H1 (cell line): ENCODE measurements at regions not wholly inside any gene's neighbourhood (a gene's known extent, or its start where the extent isn't known, plus 50 kb on each side); places are given as distances from the start of the nearest gene placed in this dataset.

ENCODE experiments used
- CTCF ChIA-PET: fragments of 300-600 bp; sonication (Branson Sonifier 250); formaldehyde crosslinking; loops from one replicate; lab custom pipeline; 2021; ENCODE audit not compliant: partially characterized antibody; lab: Charles Lee
- POLR2A ChIA-PET: fragments of 300-600 bp; sonication (Branson Sonifier 250); formaldehyde crosslinking; loops from one replicate; lab custom pipeline; 2021; ENCODE audit warnings: inconsistent platforms; ENCODE audit not compliant: partially characterized antibody; lab: Charles Lee
- DNase-seq, 2 experiments: peaks; one replicate each; pipeline versions ENCODE4 v3.0.0 to v3.0.0-alpha.2; 2010 to 2022; ENCODE audit warnings: low spot score in 2 of 2, low read depth in 1 of 2, mixed read lengths in 1 of 2
- FAIRE-seq: peaks from 2 replicates; lab custom pipeline; 2011; peaks lifted over from hg19 to GRCh38; lab: Jason Lieb, UNC
- H2AFZ ChIP-seq: 2 replicates; pipeline ENCODE4 v1.8.1; 2012; ENCODE audit warnings: low read length, inconsistent platforms
- H2AK5ac ChIP-seq: 2 replicates; pipeline ENCODE4 v1.6.1; 2013; ENCODE audit warnings: low read depth, low read length
- H2BK120ac ChIP-seq: replicated peaks from 2 replicates; pipeline ENCODE3; 2013; ENCODE audit warnings: low read depth, low read length, inconsistent platforms
- H2BK12ac ChIP-seq: 2 replicates; pipeline ENCODE4 v1.6.1; 2013; ENCODE audit warnings: low read depth, low read length
- H2BK15ac ChIP-seq: 2 replicates; pipeline ENCODE4 v1.6.1; 2013; ENCODE audit warnings: low read length
- H2BK20ac ChIP-seq: 2 replicates; pipeline ENCODE4 v1.6.1; 2013; ENCODE audit warnings: low read length
- H2BK5ac ChIP-seq: 2 replicates; pipeline ENCODE4 v1.6.1; 2013; ENCODE audit warnings: low read depth, low read length
- H3K14ac ChIP-seq: 2 replicates; pipeline ENCODE4 v1.6.1; 2013; ENCODE audit warnings: inconsistent platforms; ENCODE audit not compliant: insufficient read length
- H3K18ac ChIP-seq: 2 replicates; pipeline ENCODE4 v1.6.1; 2013; ENCODE audit warnings: low read length; ENCODE audit errors: extremely low read depth
- H3K23ac ChIP-seq: 2 replicates; pipeline ENCODE4 v1.6.1; 2013; ENCODE audit warnings: inconsistent platforms; ENCODE audit not compliant: insufficient read length
- H3K23me2 ChIP-seq: 2 replicates; pipeline ENCODE4 v1.6.1; 2013; ENCODE audit warnings: low read depth, low read length
- H3K27ac ChIP-seq: 2 replicates; pipeline ENCODE4 v1.6.1; 2011; ENCODE audit warnings: low read depth, low read length, inconsistent platforms
- H3K27me3 ChIP-seq, 4 experiments: replicated peaks in 1 of 4; 1 replicate in 1 of 4; 2 replicates in 3 of 4; pipeline versions ENCODE4 v1.6.1 to v1.8.1; 2011 to 2013; ENCODE audit warnings: low read length in 3 of 4, mild to moderate bottlenecking in 3 of 4, inconsistent platforms in 2 of 4, mixed read lengths in 2 of 4, moderate library complexity in 1 of 4; ENCODE audit not compliant: control insufficient read depth in 3 of 4, insufficient read depth in 3 of 4; ENCODE audit errors: extremely low read depth in 1 of 4
- H3K36me3 ChIP-seq, 4 experiments: 2 replicates each; pipeline versions ENCODE4 v1.6.1 to v1.8.1; 2011 to 2013; ENCODE audit warnings: mild to moderate bottlenecking in 4 of 4, low read length in 3 of 4, moderate library complexity in 2 of 4, control low read depth in 1 of 4, inconsistent platforms in 1 of 4; ENCODE audit not compliant: insufficient read depth in 4 of 4, control insufficient read depth in 2 of 4
- H3K4ac ChIP-seq: replicated peaks from 2 replicates; pipeline ENCODE3; 2013; ENCODE audit warnings: low read length, low read depth, mixed read lengths, inconsistent platforms; ENCODE audit not compliant: insufficient read length
- H3K4me1 ChIP-seq, 4 experiments: replicated peaks in 1 of 4; 1 replicate in 1 of 4; 2 replicates in 3 of 4; pipeline versions ENCODE4 v1.6.1 to v1.8.1; 2011 to 2013; ENCODE audit warnings: low read length in 3 of 4, inconsistent platforms in 2 of 4, mixed read lengths in 1 of 4; ENCODE audit not compliant: insufficient read depth in 4 of 4, control insufficient read depth in 3 of 4
- H3K4me2 ChIP-seq, 2 experiments: 2 replicates each; pipeline versions ENCODE4 v1.6.1 to v1.8.1; 2011 to 2013; ENCODE audit warnings: low read depth in 2 of 2, low read length in 2 of 2, control low read depth in 1 of 2, inconsistent platforms in 1 of 2, mild to moderate bottlenecking in 1 of 2; ENCODE audit not compliant: insufficient read depth in 1 of 2
- H3K4me3 ChIP-seq, 4 experiments: fragments of 200-600, 300-600 bp in 1 of 4; sonication (generic), shearing (Covaris generic), sonication (Bioruptor Twin) in 1 of 4; 2 replicates each; pipeline versions ENCODE4 v1.5.1 to v1.8.1; 2011 to 2016; ENCODE audit warnings: low read length in 4 of 4, low read depth in 3 of 4, control low read depth in 2 of 4, inconsistent platforms in 2 of 4, mild to moderate bottlenecking in 2 of 4, mixed read lengths in 1 of 4, moderate library complexity in 1 of 4; ENCODE audit not compliant: insufficient read depth in 2 of 4; ENCODE audit errors: extremely low read depth in 1 of 4
- H3K56ac ChIP-seq: replicated peaks from 2 replicates; pipeline ENCODE3; 2013; ENCODE audit warnings: low read depth, mild to moderate bottlenecking, mixed read lengths, low read length, inconsistent platforms; ENCODE audit not compliant: insufficient read length
- H3K79me1 ChIP-seq: 2 replicates; pipeline ENCODE4 v1.6.1; 2013; ENCODE audit warnings: low read depth, low read length, control low read depth
- H3K79me2 ChIP-seq, 2 experiments: 2 replicates each; pipeline versions ENCODE4 v1.6.1 to v1.8.1; 2012 to 2013; ENCODE audit warnings: low read length in 2 of 2, mild to moderate bottlenecking in 2 of 2, inconsistent platforms in 1 of 2; ENCODE audit not compliant: insufficient read depth in 2 of 2, control insufficient read depth in 1 of 2
- H3K9ac ChIP-seq, 4 experiments: replicated peaks in 1 of 4; 1 replicate in 1 of 4; 2 replicates in 3 of 4; pipeline versions ENCODE4 v1.6.1 to v1.8.1; 2011 to 2013; ENCODE audit warnings: low read depth in 3 of 4, low read length in 3 of 4, control low read depth in 2 of 4, mild to moderate bottlenecking in 2 of 4, moderate library complexity in 2 of 4, inconsistent platforms in 1 of 4; ENCODE audit errors: extremely low read depth in 1 of 4
- H3K9me3 ChIP-seq, 2 experiments: 2 replicates each; pipeline versions ENCODE4 v1.6.1 to v1.8.1; 2012 to 2013; ENCODE audit warnings: mild to moderate bottlenecking in 2 of 2, moderate library complexity in 2 of 2, control low read depth in 1 of 2, inconsistent platforms in 1 of 2, low read depth in 1 of 2, low read length in 1 of 2, mixed read lengths in 1 of 2; ENCODE audit not compliant: insufficient read depth in 2 of 2
- H4K20me1 ChIP-seq, 2 experiments: replicated peaks in 1 of 2; 2 replicates each; pipeline versions ENCODE3 to v1.8.1; 2011 to 2013; ENCODE audit warnings: inconsistent platforms in 2 of 2, low read length in 2 of 2, mild to moderate bottlenecking in 1 of 2; ENCODE audit not compliant: insufficient read depth in 2 of 2, control insufficient read depth in 1 of 2
- H4K5ac ChIP-seq: 2 replicates; pipeline ENCODE4 v1.6.1; 2013; ENCODE audit warnings: low read length, low read depth, mixed read lengths, inconsistent platforms; ENCODE audit not compliant: insufficient read length
- H4K8ac ChIP-seq: 2 replicates; pipeline ENCODE4 v1.8.0; 2013; ENCODE audit warnings: mild to moderate bottlenecking, moderate library complexity, low read length, inconsistent platforms; ENCODE audit not compliant: insufficient read depth; ENCODE audit errors: extremely low read depth
- H4K91ac ChIP-seq: replicated peaks from 2 replicates; pipeline ENCODE3; 2013; ENCODE audit warnings: low read length, mixed read lengths, inconsistent platforms; ENCODE audit not compliant: insufficient read length
- ASH2L ChIP-seq: fragments of 200-600, 300-600 bp; sonication (generic); IDR thresholded peaks from one replicate; pipeline ENCODE4 v1.7.1; 2017; ENCODE audit warnings: low read length
- BACH1 ChIP-seq: IDR thresholded peaks from 2 replicates; pipeline ENCODE4 v1.6.1; 2012; ENCODE audit warnings: low read length, improper control_type of control experiment
- BRCA1 ChIP-seq: IDR thresholded peaks from 2 replicates; pipeline ENCODE4 v1.6.1; 2012; ENCODE audit warnings: low read depth, low read length, improper control_type of control experiment
- FOSL1 ChIP-seq: IDR thresholded peaks from 2 replicates; pipeline ENCODE4 v1.6.1; 2011; ENCODE audit warnings: mild to moderate bottlenecking, low read depth, low read length, moderate library complexity; ENCODE audit not compliant: insufficient read depth
- GABPA ChIP-seq: IDR thresholded peaks from 2 replicates; pipeline ENCODE4 v1.6.1; 2011; ENCODE audit warnings: mild to moderate bottlenecking, low read length, moderate library complexity, borderline replicate concordance; ENCODE audit not compliant: insufficient read depth
- GTF2F1 ChIP-seq: IDR thresholded peaks from 2 replicates; pipeline ENCODE4 v1.6.1; 2012; ENCODE audit warnings: low read depth, low read length, improper control_type of control experiment, borderline replicate concordance
- KDM1A ChIP-seq: fragments of 200-600, 300-600 bp; sonication (generic); IDR thresholded peaks from 2 replicates; pipeline ENCODE4 v1.7.1; 2016; ENCODE audit warnings: mild to moderate bottlenecking, low read length, borderline replicate concordance
- KDM5A ChIP-seq: fragments of 200-600 bp; IDR thresholded peaks from 2 replicates; pipeline ENCODE4 v1.7.1; 2012; ENCODE audit warnings: mild to moderate bottlenecking, low read length, inconsistent platforms, mixed read lengths
- MAFK ChIP-seq: IDR thresholded peaks from 2 replicates; pipeline ENCODE4 v1.6.1; 2012; ENCODE audit warnings: low read depth, mild to moderate bottlenecking, improper control_type of control experiment, low read length
- RBBP5 ChIP-seq: IDR thresholded peaks from 2 replicates; pipeline ENCODE4 v1.7.1; 2012; ENCODE audit warnings: low read depth, mild to moderate bottlenecking, inconsistent platforms, low read length, moderate library complexity, borderline replicate concordance
- RXRA ChIP-seq: IDR thresholded peaks from 2 replicates; pipeline ENCODE4 v1.6.1; 2011; ENCODE audit warnings: low read depth, mild to moderate bottlenecking, low read length, moderate library complexity; ENCODE audit not compliant: insufficient read depth
- ZNF274 ChIP-seq: IDR thresholded peaks from 2 replicates; pipeline ENCODE4 v1.7.0; 2012; ENCODE audit warnings: low read length, borderline replicate concordance; ENCODE audit errors: extremely low read depth
- WGBS, 2 experiments: shearing (Covaris generic) in 1 of 2; methylation state at CpG; one replicate each; pipeline versions ENCODE4 v1.1.6 to v1.1.7; 2013 to 2015; ENCODE audit warnings: low lambda C conversion rate in 2 of 2, mixed read lengths in 2 of 2, inconsistent platforms in 1 of 2, low coverage in 1 of 2, missing lambda C conversion rate in 1 of 2; ENCODE audit not compliant: insufficient replicate concordance in 2 of 2, insufficient coverage in 1 of 2, insufficient read length in 1 of 2; ENCODE audit errors: extremely low coverage in 1 of 2, missing lambda C conversion rate in 1 of 2; 5-methylcytosine and 5-hydroxymethylcytosine counted together

DNA sequence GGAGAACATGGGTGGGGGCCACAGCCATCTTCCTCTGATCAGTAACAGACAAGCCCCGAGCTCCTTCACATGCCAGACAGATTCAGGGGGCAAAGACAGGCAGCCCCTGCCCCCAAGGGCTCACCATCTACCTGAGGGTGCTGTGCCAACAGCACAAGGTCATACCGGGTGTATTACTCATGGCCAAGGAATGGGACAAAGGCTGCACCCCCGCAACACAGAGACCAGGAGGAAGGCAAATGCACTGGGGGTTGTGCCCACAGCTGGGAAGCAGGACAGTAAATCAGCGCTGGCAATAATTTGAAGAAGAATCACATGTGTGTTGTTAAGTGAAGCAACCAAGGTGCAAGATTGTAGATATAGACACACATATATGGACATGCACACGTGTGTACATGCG, 137.1 kb downstream of the C16orf95 start:
- peak overlapping the region; percentile 34 for H4K91ac ChIP-seq
- ChIA-PET CTCF (interaction anchor here (1.1 kb wide), 1 partner anchor 11 kb away, joined by 3 read pairs; no protein-coding TSS in a partner anchor), POLR2A (interaction anchor here (1.0 kb wide), 1 partner anchor 10 kb away, joined by 3 read pairs; no protein-coding TSS in a partner anchor)
- no peaks in the 10 kb centered on the region for H3K79me1 ChIP-seq
- no peaks in the 10 kb centered on the region for H3K36me3 ChIP-seq
- no peak overlapping the region for H3K4ac ChIP-seq
- FAIRE-seq (no peak), DNase-seq (no peak)
- no peak overlapping the region for H4K8ac ChIP-seq
- H2BK12ac ChIP-seq, result peak overlapping the region; percentile 70; the same call in 1 of the 2 replicates
- H3K18ac ChIP-seq, result no peak overlapping the region
- H3K9ac ChIP-seq, result no peak overlapping the region
- WGBS, 2 experiments, result 92% methylated on average over 6 of the region's 6 CpGs; no CpG with 5 or more reads in 1 of the 2 experiments
- no peak overlapping the region for H2BK120ac ChIP-seq
- H3K27me3 ChIP-seq, result peaks cover 0 to 6% (median 1%) of the 10 kb centered on the region in 4 experiments; a peak in 3 of 7 replicates
- peaks cover 6% of the 10 kb centered on the region; the same call in 1 of the 2 replicates for H3K23me2 ChIP-seq
- no peaks in the 10 kb centered on the region for H3K79me2 ChIP-seq
- no peaks in the 10 kb centered on the region for H4K20me1 ChIP-seq
- H2AFZ ChIP-seq, result no peak overlapping the region
- no peak overlapping the region for H3K23ac ChIP-seq
- H3K4me2 ChIP-seq, result no peak overlapping the region
- H3K4me3 ChIP-seq, result no peak overlapping the region
- no peak overlapping the region for H3K56ac ChIP-seq
- no peak overlapping the region for H4K5ac ChIP-seq
- no peak overlapping the region for H2BK5ac ChIP-seq
- H3K4me1 ChIP-seq, result peaks cover 0 to 16% (median 9%) of the 10 kb centered on the region in 4 experiments; a peak in 6 of 7 replicates
- H3K9me3 ChIP-seq, result no peaks in the 10 kb centered on the region
- H3K14ac ChIP-seq, result no peak overlapping the region
- H3K27ac ChIP-seq, result no peak overlapping the region
- H2AK5ac ChIP-seq, result no peak overlapping the region
- peak overlapping the region; percentile 54; the same call in 1 of the 2 replicates for H2BK15ac ChIP-seq
- no peak overlapping the region for H2BK20ac ChIP-seq
- TF ChIP-seq BACH1 (no peak), GABPA (no peak), FOSL1 (no peak), ASH2L (no peak), BRCA1 (no peak), GTF2F1 (no peak), MAFK (no peak), RBBP5 (no peak), KDM1A (no peak), ZNF274 (no peak), KDM5A (no peak), RXRA (no peak)
